Mesenchymal stem cell (in vitro differentiated cells and primary cell): ENCODE measurements at regions not wholly inside any gene's neighbourhood (a gene's known extent, or its start where the extent isn't known, plus 50 kb on each side); places are given as distances from the start of the nearest gene placed in this dataset.

ENCODE experiments used
- DNase-seq: peaks from one replicate; pipeline ENCODE4 v3.0.0-alpha.2; 2013
- H2AFZ ChIP-seq: one replicate; pipeline ENCODE4 v1.6.1; 2013; ENCODE audit warnings: low read depth, mild to moderate bottlenecking, control low read depth, inconsistent platforms, low read length, moderate library complexity
- H2AK5ac ChIP-seq: 2 replicates; pipeline ENCODE4 v1.6.1; 2013; ENCODE audit warnings: low read length, moderate library complexity, mild to moderate bottlenecking, inconsistent platforms; ENCODE audit not compliant: severe bottlenecking
- H2BK120ac ChIP-seq: one replicate; pipeline ENCODE4 v1.6.1; 2013; ENCODE audit warnings: low read depth, mild to moderate bottlenecking, inconsistent platforms, low read length, moderate library complexity
- H2BK12ac ChIP-seq, 2 experiments: one replicate each; pipeline ENCODE4 v1.6.1; 2013; ENCODE audit warnings: inconsistent platforms in 2 of 2, low read length in 2 of 2, mild to moderate bottlenecking in 2 of 2, moderate library complexity in 2 of 2, control low read depth in 1 of 2
- H2BK15ac ChIP-seq: one replicate; pipeline ENCODE4 v1.6.1; 2013; ENCODE audit warnings: mild to moderate bottlenecking, low read depth, inconsistent platforms; ENCODE audit not compliant: poor library complexity, severe bottlenecking
- H2BK5ac ChIP-seq: 2 replicates; pipeline ENCODE4 v1.6.1; 2013; ENCODE audit warnings: low read depth, mild to moderate bottlenecking, low read length, control low read depth, inconsistent platforms; ENCODE audit not compliant: poor library complexity, severe bottlenecking
- H3K14ac ChIP-seq, 2 experiments: one replicate each; pipeline ENCODE4 v1.6.1; 2013; ENCODE audit warnings: inconsistent platforms in 2 of 2, low read length in 2 of 2, control low read depth in 1 of 2, mild to moderate bottlenecking in 1 of 2, moderate library complexity in 1 of 2
- H3K18ac ChIP-seq, 2 experiments: one replicate each; pipeline ENCODE4 v1.6.1; 2013; ENCODE audit warnings: inconsistent platforms in 2 of 2, low read length in 2 of 2, control low read depth in 1 of 2, low read depth in 1 of 2, mild to moderate bottlenecking in 1 of 2
- H3K23ac ChIP-seq, 2 experiments: one replicate each; pipeline ENCODE4 v1.6.1; 2013; ENCODE audit warnings: inconsistent platforms in 2 of 2, low read length in 2 of 2, mild to moderate bottlenecking in 2 of 2, moderate library complexity in 2 of 2, control low read depth in 1 of 2
- H3K27ac ChIP-seq: 2 replicates; pipeline ENCODE4 v1.5.1; 2013; ENCODE audit warnings: mild to moderate bottlenecking, moderate library complexity, low read length, control low read depth, inconsistent platforms; ENCODE audit not compliant: poor library complexity, severe bottlenecking
- H3K27me3 ChIP-seq, 2 experiments: 2 replicates each; pipeline versions ENCODE4 v1.6.1 to v1.7.0; 2013; ENCODE audit warnings: low read length in 2 of 2, mild to moderate bottlenecking in 2 of 2, moderate library complexity in 2 of 2, control low read depth in 1 of 2, inconsistent platforms in 1 of 2; ENCODE audit not compliant: control insufficient read depth in 1 of 2, insufficient read depth in 1 of 2
- H3K36me3 ChIP-seq, 2 experiments: 2 replicates each; pipeline versions ENCODE4 v1.6.1 to v1.7.0; 2013; ENCODE audit warnings: low read length in 2 of 2, control low read depth in 1 of 2, inconsistent platforms in 1 of 2, low read depth in 1 of 2, mild to moderate bottlenecking in 1 of 2; ENCODE audit not compliant: insufficient read depth in 2 of 2, control insufficient read depth in 1 of 2
- H3K4ac ChIP-seq, 2 experiments: one replicate each; pipeline ENCODE4 v1.6.1; 2013; ENCODE audit warnings: inconsistent platforms in 2 of 2, low read length in 2 of 2, mild to moderate bottlenecking in 2 of 2, moderate library complexity in 2 of 2, control low read depth in 1 of 2, low read depth in 1 of 2
- H3K4me1 ChIP-seq: 2 replicates; pipeline ENCODE4 v1.6.1; 2013; ENCODE audit warnings: low read depth, low read length, control low read depth; ENCODE audit not compliant: control insufficient read depth, insufficient read depth
- H3K4me2 ChIP-seq: 2 replicates; pipeline ENCODE4 v1.6.1; 2013; ENCODE audit warnings: low read length, mild to moderate bottlenecking, inconsistent platforms; ENCODE audit not compliant: poor library complexity, severe bottlenecking
- H3K4me3 ChIP-seq, 2 experiments: 2 replicates each; pipeline versions ENCODE4 v1.5.1 to v1.7.0; 2013; ENCODE audit warnings: low read length in 2 of 2, mild to moderate bottlenecking in 2 of 2, control low read depth in 1 of 2, low read depth in 1 of 2; ENCODE audit not compliant: insufficient read depth in 1 of 2
- H3K79me1 ChIP-seq: replicated peaks from 2 replicates; pipeline ENCODE4 v1.6.1; 2013; ENCODE audit warnings: mild to moderate bottlenecking, control low read depth, low read length, inconsistent platforms; ENCODE audit not compliant: poor library complexity, severe bottlenecking
- H3K9ac ChIP-seq: 2 replicates; pipeline ENCODE4 v1.7.0; 2013; ENCODE audit warnings: mild to moderate bottlenecking, low read length, moderate library complexity
- H3K9me3 ChIP-seq: 2 replicates; pipeline ENCODE4 v1.7.0; 2013; ENCODE audit warnings: mild to moderate bottlenecking, low read length; ENCODE audit not compliant: control insufficient read depth
- H4K8ac ChIP-seq: one replicate; pipeline ENCODE4 v1.6.1; 2013; ENCODE audit warnings: inconsistent platforms, mild to moderate bottlenecking, low read length, moderate library complexity
- H4K91ac ChIP-seq: one replicate; pipeline ENCODE4 v1.6.1; 2013; ENCODE audit warnings: mild to moderate bottlenecking, low read length, inconsistent platforms
- WGBS: methylation state at CpG from one replicate; pipeline ENCODE4 v1.1.7; 2013; ENCODE audit warnings: mixed read lengths; 5-methylcytosine and 5-hydroxymethylcytosine counted together

DNA sequence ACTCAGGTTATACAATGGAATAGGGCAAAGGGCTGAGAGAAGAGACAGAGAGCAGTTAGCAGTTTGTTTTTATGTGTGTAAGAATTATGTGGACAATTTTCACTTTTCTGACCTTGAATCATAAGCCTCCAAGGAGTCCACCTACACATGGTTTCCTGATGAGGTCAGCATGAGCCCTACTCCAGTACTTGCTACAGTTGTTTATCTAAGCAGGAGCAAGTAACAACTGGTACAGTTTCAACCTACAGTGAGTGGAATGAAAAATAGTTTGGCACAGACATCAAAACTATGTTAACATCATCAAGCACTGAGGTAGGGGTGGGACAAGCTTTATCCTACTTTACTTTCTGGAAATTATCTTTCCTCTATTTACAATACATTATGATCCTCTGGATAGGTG, 426.7 kb upstream of the ID4 start:
- H3K4me3 ChIP-seq = no peak overlapping the region
- H3K4me1 ChIP-seq = no peaks in the 10 kb centered on the region
- H3K27me3 ChIP-seq = no peaks in the 10 kb centered on the region
- peaks cover 20% of the 10 kb centered on the region for H3K9me3 ChIP-seq
- H3K4ac ChIP-seq = no peak overlapping the region
- H3K18ac ChIP-seq = no peak overlapping the region
- DNase-seq = no peak
- no peak overlapping the region for H2BK12ac ChIP-seq
- no peak overlapping the region for H4K91ac ChIP-seq
- H3K9ac ChIP-seq = no peak overlapping the region
- H2BK5ac ChIP-seq = no peak overlapping the region
- no peak overlapping the region for H2AK5ac ChIP-seq
- no peak overlapping the region for H3K27ac ChIP-seq
- no peaks in the 10 kb centered on the region for H3K79me1 ChIP-seq
- no peak overlapping the region for H3K14ac ChIP-seq
- no peak overlapping the region for H2BK15ac ChIP-seq
- no peak overlapping the region for H3K4me2 ChIP-seq
- H2BK120ac ChIP-seq = no peak overlapping the region
- H2AFZ ChIP-seq = no peak overlapping the region
- H4K8ac ChIP-seq = peak overlapping the region; percentile 64
- no peak overlapping the region for H3K23ac ChIP-seq
- no peaks in the 10 kb centered on the region for H3K36me3 ChIP-seq

DNA sequence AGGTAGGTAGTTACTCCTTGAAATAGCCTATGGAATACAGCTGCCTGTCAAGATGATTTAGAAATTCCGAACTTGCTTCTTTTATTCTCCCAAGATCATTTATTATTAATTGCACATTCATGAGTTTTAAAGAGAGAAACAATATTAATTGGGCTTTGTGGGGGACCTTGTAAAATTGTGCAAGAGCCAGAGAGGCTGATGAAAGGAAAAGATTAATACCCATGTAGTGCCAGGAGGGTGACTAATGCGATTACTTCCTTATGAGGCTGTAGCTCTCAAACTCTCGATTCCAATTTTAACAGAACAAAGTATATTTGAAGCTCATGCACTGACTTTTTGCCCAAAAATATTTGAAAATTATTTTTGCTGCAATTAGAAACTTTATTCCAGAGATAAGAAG, 423.8 kb upstream of the ID4 start:
- H3K4me1 ChIP-seq = no peaks in the 10 kb centered on the region
- H2BK12ac ChIP-seq = no peak overlapping the region
- H3K4me3 ChIP-seq = no peak overlapping the region
- H4K8ac ChIP-seq = no peak overlapping the region
- H3K4ac ChIP-seq = no peak overlapping the region
- H2AK5ac ChIP-seq = no peak overlapping the region
- no peaks in the 10 kb centered on the region for H3K36me3 ChIP-seq
- H2BK120ac ChIP-seq = no peak overlapping the region
- H3K4me2 ChIP-seq = no peak overlapping the region
- H2BK5ac ChIP-seq = no peak overlapping the region
- H2AFZ ChIP-seq = no peak overlapping the region
- 80% methylated on average over 2 of the region's 3 CpGs for WGBS
- no peak overlapping the region for H3K14ac ChIP-seq
- H3K9me3 ChIP-seq = peaks cover 4% of the 10 kb centered on the region
- H3K79me1 ChIP-seq = no peaks in the 10 kb centered on the region
- no peak overlapping the region for H3K9ac ChIP-seq
- no peak overlapping the region for H3K27ac ChIP-seq
- H3K18ac ChIP-seq = no peak overlapping the region
- no peak overlapping the region for H2BK15ac ChIP-seq
- H3K23ac ChIP-seq = no peak overlapping the region
- no peaks in the 10 kb centered on the region for H3K27me3 ChIP-seq
- no peak overlapping the region for H4K91ac ChIP-seq
- no peak for DNase-seq

DNA sequence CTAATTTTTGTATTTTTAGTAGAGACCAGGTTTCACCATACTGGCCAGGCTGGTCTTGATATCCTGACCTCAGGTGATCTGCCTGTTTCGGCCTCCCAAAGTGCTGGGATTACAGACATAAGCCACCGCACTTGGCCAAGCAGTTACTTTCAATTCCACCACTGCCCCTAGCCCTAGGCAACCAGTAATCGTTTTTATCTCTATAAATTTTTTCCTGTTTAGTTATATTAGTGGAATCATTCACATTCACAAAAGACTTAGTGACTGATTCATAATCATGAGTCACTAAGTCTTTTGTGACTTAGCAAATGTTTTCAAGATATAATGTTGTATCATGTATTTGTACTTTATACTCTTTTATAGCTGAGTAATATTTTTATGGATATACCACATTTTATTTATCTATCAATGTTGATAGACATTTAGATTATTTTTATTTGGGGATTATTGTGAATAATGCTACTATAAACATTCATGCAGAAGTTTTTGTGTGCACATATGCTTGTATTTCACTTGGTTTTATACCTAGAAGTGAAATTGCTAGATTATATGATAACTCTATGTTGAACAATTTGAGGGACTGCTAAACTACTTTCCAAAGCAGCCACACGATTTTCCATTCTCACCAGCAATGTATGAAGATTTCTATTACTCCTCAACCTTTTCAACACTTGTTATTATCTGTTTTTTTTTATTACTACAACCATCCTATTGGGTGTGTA, 421.4 kb upstream of the ID4 start:
- H3K79me1 ChIP-seq = no peaks in the 10 kb centered on the region
- H3K4ac ChIP-seq = no peak overlapping the region
- no peaks in the 10 kb centered on the region for H3K27me3 ChIP-seq
- H2AFZ ChIP-seq = no peak overlapping the region
- H3K27ac ChIP-seq = no peak overlapping the region
- H2BK5ac ChIP-seq = no peak overlapping the region
- no peak overlapping the region for H3K23ac ChIP-seq
- no peak overlapping the region for H3K14ac ChIP-seq
- H4K8ac ChIP-seq = no peak overlapping the region
- no peak overlapping the region for H2BK120ac ChIP-seq
- H3K4me1 ChIP-seq = no peaks in the 10 kb centered on the region
- no peak for DNase-seq
- H2AK5ac ChIP-seq = no peak overlapping the region
- H3K18ac ChIP-seq = no peak overlapping the region
- H3K9me3 ChIP-seq = peaks cover 4% of the 10 kb centered on the region
- H3K36me3 ChIP-seq = no peaks in the 10 kb centered on the region
- no peak overlapping the region for H3K9ac ChIP-seq
- H4K91ac ChIP-seq = no peak overlapping the region
- H2BK12ac ChIP-seq = no peak overlapping the region
- WGBS = no CpG with 5 or more reads among the region's 4 CpGs
- H3K4me2 ChIP-seq = no peak overlapping the region
- H2BK15ac ChIP-seq = no peak overlapping the region
- no peak overlapping the region for H3K4me3 ChIP-seq

DNA sequence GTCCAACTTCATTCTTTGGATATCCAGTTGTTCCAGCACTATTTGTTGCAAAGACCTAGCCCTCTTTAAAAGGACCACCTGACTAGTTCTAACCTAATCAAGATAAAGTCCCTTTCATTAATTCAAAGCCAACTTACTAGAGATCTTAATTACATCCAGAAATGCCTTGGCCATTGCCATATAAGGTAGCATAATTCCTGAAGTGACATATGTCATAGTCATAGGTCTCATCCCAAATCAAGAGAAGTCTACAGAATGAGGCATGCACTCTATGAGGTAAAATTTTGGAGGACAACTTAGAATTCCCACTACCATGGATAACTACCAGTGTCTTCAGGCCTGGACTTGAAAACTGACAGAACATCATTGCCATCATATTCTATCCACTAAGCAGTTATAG, 420.4 kb upstream of the ID4 start:
- H2BK15ac ChIP-seq = no peak overlapping the region
- H3K36me3 ChIP-seq = no peaks in the 10 kb centered on the region
- no peak overlapping the region for H3K9ac ChIP-seq
- H2AFZ ChIP-seq = no peak overlapping the region
- H3K18ac ChIP-seq = no peak overlapping the region
- H3K4me3 ChIP-seq = no peak overlapping the region
- H2AK5ac ChIP-seq = no peak overlapping the region
- no peaks in the 10 kb centered on the region for H3K27me3 ChIP-seq
- no peak overlapping the region for H3K14ac ChIP-seq
- DNase-seq = no peak
- no peak overlapping the region for H4K8ac ChIP-seq
- H3K4ac ChIP-seq = no peak overlapping the region
- H4K91ac ChIP-seq = no peak overlapping the region
- no peak overlapping the region for H2BK120ac ChIP-seq
- H2BK5ac ChIP-seq = no peak overlapping the region
- no peak overlapping the region for H3K27ac ChIP-seq
- H3K4me1 ChIP-seq = no peaks in the 10 kb centered on the region
- H3K79me1 ChIP-seq = no peaks in the 10 kb centered on the region
- H3K9me3 ChIP-seq = peaks cover 4% of the 10 kb centered on the region
- no peak overlapping the region for H3K23ac ChIP-seq
- H2BK12ac ChIP-seq = no peak overlapping the region
- no peak overlapping the region for H3K4me2 ChIP-seq
